ENCODE measurements at regions not wholly inside any gene's neighbourhood (a gene's known extent, or its start where the extent isn't known, plus 50 kb on each side); places are given as distances from the start of the nearest gene placed in this dataset.
"Not testable (repeated sequence)": the region's sequence is repeated elsewhere in the genome, so short reads cannot be mapped to it uniquely, and the experiment has no call there.

DNA sequence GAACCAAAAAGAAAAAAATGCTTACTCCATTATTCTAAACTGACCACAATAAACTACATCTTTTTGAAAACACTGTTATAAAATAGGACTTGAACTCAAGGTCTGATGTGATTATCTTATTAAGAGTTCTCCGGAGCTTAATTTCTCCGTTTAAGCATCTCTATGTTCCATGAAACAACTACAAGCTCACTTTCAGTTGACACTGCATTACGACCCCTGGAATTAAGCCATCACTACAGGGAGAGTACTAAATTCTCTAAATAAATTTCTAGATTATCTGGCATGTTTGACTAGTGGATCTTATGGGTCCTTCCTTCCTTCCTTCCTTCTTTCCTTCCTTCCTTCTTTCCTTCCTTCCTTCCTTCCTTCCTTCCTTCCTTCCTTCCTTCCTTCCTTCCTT is 249.0 kb downstream of the IKZF2 start:
- Histone ChIP-seq H3K9me3 (ENCODE audit: control insufficient read depth, insufficient read depth, low read length) (no peaks in the 10 kb centered on the region), H3K4me3 (ENCODE audit: low read length) (no peak overlapping the region), H3K27me3 (ENCODE audit: control insufficient read depth, insufficient read depth, low read length) (no peaks in the 10 kb centered on the region), H3K36me3 (ENCODE audit: control insufficient read depth, insufficient read depth, low read length) (no peaks in the 10 kb centered on the region), H3K4me1 (ENCODE audit: control insufficient read depth, insufficient read depth, low read length) (no peaks in the 10 kb centered on the region), H3K27ac (ENCODE audit: low read length) (no peak overlapping the region)
- no peak for DNase-seq (ENCODE audit: low read depth, low spot score)
- WGBS (ENCODE audit: insufficient coverage, insufficient read length): no CpG with 5 or more reads among the region's 3 CpGs

DNA sequence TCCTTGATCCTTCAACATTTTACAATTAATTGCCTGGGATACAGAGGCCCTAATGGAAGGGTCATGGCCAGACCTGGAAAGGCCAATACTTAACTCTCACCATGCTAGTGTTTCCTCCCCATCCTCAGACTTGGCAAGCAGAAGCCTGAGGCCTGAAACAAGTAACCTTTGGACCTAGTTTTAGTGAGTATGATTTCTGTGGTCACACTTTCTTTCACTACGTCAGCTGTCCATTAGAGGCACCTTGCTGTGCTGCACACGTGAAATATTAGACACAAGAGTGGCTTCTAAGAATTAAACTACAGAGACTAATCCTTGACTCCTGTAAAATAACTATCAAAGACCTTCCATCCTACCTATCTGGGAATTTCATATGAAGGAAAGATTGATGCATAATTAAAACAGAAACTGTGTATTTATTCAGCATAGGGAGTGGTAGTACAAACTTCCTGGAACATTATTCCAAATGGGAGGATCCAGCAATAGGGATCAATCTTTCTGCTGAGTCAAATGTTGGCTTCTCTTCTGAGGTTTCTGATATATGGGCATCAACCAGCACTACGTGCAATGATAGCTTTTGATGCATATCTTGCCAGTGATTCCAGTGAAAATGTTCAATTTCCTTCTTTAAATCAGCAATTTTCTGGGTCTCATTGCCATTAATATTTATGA is 249.7 kb downstream of the IKZF2 start:
- no peak for DNase-seq (ENCODE audit: low read depth, low spot score)

DNA sequence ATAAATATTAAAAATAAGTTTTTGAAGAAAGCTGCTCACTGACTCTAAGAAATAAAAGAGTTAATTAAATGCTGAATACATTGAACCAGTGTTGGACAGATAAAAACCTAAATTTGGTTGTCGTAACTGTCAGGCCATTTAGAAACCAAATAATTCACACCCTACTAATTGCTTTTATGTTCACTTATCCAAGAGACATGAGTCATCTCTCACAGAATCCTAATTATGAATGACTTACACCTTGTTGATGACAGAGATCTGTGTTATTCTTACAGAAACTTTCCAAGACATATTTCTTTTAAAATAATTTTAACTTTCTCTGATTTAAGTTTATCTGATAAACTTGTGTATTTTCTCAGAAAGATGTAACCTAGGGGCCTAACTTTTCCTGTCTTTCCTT is 250.7 kb downstream of the IKZF2 start:
- H3K4me3 ChIP-seq (ENCODE audit: low read length): no peak overlapping the region
- H3K9me3 ChIP-seq (ENCODE audit: control insufficient read depth, insufficient read depth, low read length): no peaks in the 10 kb centered on the region
- H3K27me3 ChIP-seq (ENCODE audit: control insufficient read depth, insufficient read depth, low read length): no peaks in the 10 kb centered on the region
- H3K4me1 ChIP-seq (ENCODE audit: control insufficient read depth, insufficient read depth, low read length): no peaks in the 10 kb centered on the region
- H3K36me3 ChIP-seq (ENCODE audit: control insufficient read depth, insufficient read depth, low read length): no peaks in the 10 kb centered on the region
- no CpG with 5 or more reads among the region's 1 CpG for WGBS (ENCODE audit: insufficient coverage, insufficient read length)
- DNase-seq (ENCODE audit: low read depth, low spot score): no peak
- no peak overlapping the region for H3K27ac ChIP-seq (ENCODE audit: low read length)

More for the DNA sequence above, 249.7 kb downstream of the IKZF2 start:
- H3K36me3 ChIP-seq (ENCODE audit: control insufficient read depth, insufficient read depth, low read length): no peaks in the 10 kb centered on the region
- no peak overlapping the region for H3K27ac ChIP-seq (ENCODE audit: low read length)
- no peaks in the 10 kb centered on the region for H3K27me3 ChIP-seq (ENCODE audit: control insufficient read depth, insufficient read depth, low read length)
- H3K4me1 ChIP-seq (ENCODE audit: control insufficient read depth, insufficient read depth, low read length): no peaks in the 10 kb centered on the region
- H3K4me3 ChIP-seq (ENCODE audit: low read length): no peak overlapping the region
- no CpG with 5 or more reads among the region's 3 CpGs for WGBS (ENCODE audit: insufficient coverage, insufficient read length)
- no peaks in the 10 kb centered on the region for H3K9me3 ChIP-seq (ENCODE audit: control insufficient read depth, insufficient read depth, low read length)

DNA sequence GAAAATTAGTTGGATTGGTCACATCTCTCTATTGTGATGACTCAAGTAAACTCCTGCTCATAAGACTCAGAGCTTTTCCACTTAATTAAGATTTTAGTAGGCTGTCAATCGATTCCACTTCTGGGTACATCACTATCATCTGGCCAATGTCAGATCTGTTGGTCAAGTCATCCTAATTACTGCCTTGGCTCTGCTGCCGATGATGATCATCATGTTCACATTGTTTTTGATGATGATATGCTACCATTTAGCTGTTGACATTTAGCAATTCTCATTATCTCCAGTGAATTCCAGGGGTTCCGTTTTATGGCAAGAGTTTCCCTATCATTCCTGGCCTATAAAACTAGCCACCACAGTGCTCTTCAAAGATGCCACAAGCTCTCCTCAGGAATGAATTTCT is 253.4 kb downstream of the IKZF2 start:
- WGBS (ENCODE audit: insufficient coverage, insufficient read length): no CpG with 5 or more reads among the region's 3 CpGs

DNA sequence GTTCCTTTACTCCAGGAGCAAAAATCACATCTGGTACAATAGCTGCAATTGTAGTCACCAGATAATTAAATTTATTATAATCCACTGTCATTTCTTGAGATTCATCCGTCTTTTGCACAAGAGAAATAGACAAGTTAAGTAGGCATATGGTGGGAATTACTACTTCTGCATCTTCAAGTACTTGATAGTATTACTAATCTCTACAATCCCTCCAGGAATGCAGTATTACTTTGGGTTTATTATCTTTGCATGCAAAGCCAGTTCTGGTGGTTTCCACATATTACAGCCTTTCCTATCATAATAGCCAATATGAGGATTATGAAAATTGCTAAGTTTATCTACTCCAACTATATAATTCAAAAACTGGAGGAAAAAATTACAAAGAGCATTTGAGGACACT is 254.1 kb downstream of the IKZF2 start:
- no peak for DNase-seq (ENCODE audit: low read depth, low spot score)
- no peaks in the 10 kb centered on the region for H3K4me1 ChIP-seq (ENCODE audit: control insufficient read depth, insufficient read depth, low read length)

More for the DNA sequence above, 253.4 kb downstream of the IKZF2 start:
- no peak for DNase-seq (ENCODE audit: low read depth, low spot score)
- Histone ChIP-seq H3K27ac (ENCODE audit: low read length) (no peak overlapping the region), H3K4me3 (ENCODE audit: low read length) (no peak overlapping the region), H3K4me1 (ENCODE audit: control insufficient read depth, insufficient read depth, low read length) (no peaks in the 10 kb centered on the region), H3K27me3 (ENCODE audit: control insufficient read depth, insufficient read depth, low read length) (no peaks in the 10 kb centered on the region), H3K9me3 (ENCODE audit: control insufficient read depth, insufficient read depth, low read length) (no peaks in the 10 kb centered on the region), H3K36me3 (ENCODE audit: control insufficient read depth, insufficient read depth, low read length) (no peaks in the 10 kb centered on the region)

DNA sequence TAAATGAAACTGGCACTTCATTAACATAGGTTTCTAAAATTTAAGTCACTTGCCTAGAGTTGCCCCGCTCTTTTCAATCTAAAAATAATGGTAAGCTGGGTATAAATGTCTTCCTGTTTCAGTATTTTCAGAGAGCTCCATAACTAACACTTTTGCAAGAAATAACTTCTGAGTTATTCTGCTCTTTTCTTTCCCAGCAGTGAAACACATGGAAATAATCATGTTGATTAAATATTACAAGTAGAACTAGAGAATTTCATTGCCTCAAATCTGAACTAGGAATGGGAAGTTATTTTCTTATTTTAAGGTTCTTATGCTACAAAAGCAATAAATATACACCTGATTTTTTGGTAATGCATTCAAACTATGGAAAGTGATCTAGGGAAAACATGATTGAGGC is 257.4 kb downstream of the IKZF2 start:
- Histone ChIP-seq H3K27me3 (ENCODE audit: control insufficient read depth, insufficient read depth, low read length) (no peaks in the 10 kb centered on the region), H3K36me3 (ENCODE audit: control insufficient read depth, insufficient read depth, low read length) (no peaks in the 10 kb centered on the region), H3K4me1 (ENCODE audit: control insufficient read depth, insufficient read depth, low read length) (no peaks in the 10 kb centered on the region), H3K27ac (ENCODE audit: low read length) (no peak overlapping the region), H3K9me3 (ENCODE audit: control insufficient read depth, insufficient read depth, low read length) (no peaks in the 10 kb centered on the region), H3K4me3 (ENCODE audit: low read length) (no peak overlapping the region)
- WGBS (ENCODE audit: insufficient coverage, insufficient read length): no CpG with 5 or more reads among the region's 1 CpG
- DNase-seq (ENCODE audit: low read depth, low spot score): no peak

More for the DNA sequence above, 254.1 kb downstream of the IKZF2 start:
- Histone ChIP-seq H3K27me3 (ENCODE audit: control insufficient read depth, insufficient read depth, low read length) (no peaks in the 10 kb centered on the region), H3K36me3 (ENCODE audit: control insufficient read depth, insufficient read depth, low read length) (no peaks in the 10 kb centered on the region), H3K27ac (ENCODE audit: low read length) (no peak overlapping the region), H3K4me3 (ENCODE audit: low read length) (no peak overlapping the region), H3K9me3 (ENCODE audit: control insufficient read depth, insufficient read depth, low read length) (no peaks in the 10 kb centered on the region)
- no CpG with 5 or more reads among the region's 1 CpG for WGBS (ENCODE audit: insufficient coverage, insufficient read length)

DNA sequence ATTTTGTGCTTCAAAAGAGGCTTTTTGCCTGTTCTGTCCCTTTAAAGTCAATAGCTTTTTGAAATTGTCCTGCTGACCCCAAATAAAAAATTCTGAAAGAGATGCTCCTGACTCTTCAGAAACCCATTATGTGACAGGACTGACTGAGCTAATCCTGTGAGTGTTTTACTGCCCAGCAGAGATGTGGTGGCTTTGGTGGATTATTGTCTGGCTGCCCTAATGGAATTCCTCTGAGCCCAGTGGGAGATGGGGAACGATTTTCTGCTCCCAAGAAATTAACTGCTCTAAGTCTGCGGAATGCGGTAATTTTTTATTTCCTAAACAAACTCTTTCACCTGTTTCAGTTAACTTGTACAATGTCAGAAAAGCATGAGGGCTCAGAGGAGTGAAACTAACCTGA is 258.2 kb downstream of the IKZF2 start:
- no peak overlapping the region for H3K27ac ChIP-seq (ENCODE audit: low read length)
- DNase-seq (ENCODE audit: low read depth, low spot score): no peak
- H3K4me1 ChIP-seq (ENCODE audit: control insufficient read depth, insufficient read depth, low read length): no peaks in the 10 kb centered on the region
- H3K27me3 ChIP-seq (ENCODE audit: control insufficient read depth, insufficient read depth, low read length): no peaks in the 10 kb centered on the region
- no peak overlapping the region for H3K4me3 ChIP-seq (ENCODE audit: low read length)
- no peaks in the 10 kb centered on the region for H3K36me3 ChIP-seq (ENCODE audit: control insufficient read depth, insufficient read depth, low read length)
- WGBS (ENCODE audit: insufficient coverage, insufficient read length): no CpG with 5 or more reads among the region's 3 CpGs
- H3K9me3 ChIP-seq (ENCODE audit: control insufficient read depth, insufficient read depth, low read length): no peaks in the 10 kb centered on the region

DNA sequence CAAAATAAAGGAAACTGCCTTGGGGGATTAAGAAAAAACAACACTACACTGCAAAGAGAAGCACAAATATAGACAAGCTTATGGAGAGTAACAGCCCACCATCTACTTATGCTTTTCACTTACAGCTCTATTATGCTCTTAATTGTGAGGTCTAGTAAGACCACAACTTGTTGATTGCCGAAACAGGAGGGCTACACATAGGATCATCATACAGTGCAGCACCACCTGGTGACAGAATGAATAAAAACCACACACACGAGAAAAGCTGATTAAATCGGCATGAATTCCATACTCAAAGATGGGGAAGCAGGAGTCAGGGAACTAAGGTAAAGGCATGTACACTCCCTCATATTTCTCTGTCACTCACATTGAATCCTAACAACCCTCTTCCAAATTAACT is 259.2 kb downstream of the IKZF2 start:
- WGBS (ENCODE audit: insufficient coverage, insufficient read length): no CpG with 5 or more reads among the region's 3 CpGs
- no peaks in the 10 kb centered on the region for H3K27me3 ChIP-seq (ENCODE audit: control insufficient read depth, insufficient read depth, low read length)
- DNase-seq (ENCODE audit: low read depth, low spot score): peak; percentile 2
- no peak overlapping the region for H3K27ac ChIP-seq (ENCODE audit: low read length)
- no peaks in the 10 kb centered on the region for H3K4me1 ChIP-seq (ENCODE audit: control insufficient read depth, insufficient read depth, low read length)
- no peak overlapping the region for H3K4me3 ChIP-seq (ENCODE audit: low read length)
- H3K9me3 ChIP-seq (ENCODE audit: control insufficient read depth, insufficient read depth, low read length): no peaks in the 10 kb centered on the region
- no peaks in the 10 kb centered on the region for H3K36me3 ChIP-seq (ENCODE audit: control insufficient read depth, insufficient read depth, low read length)

DNA sequence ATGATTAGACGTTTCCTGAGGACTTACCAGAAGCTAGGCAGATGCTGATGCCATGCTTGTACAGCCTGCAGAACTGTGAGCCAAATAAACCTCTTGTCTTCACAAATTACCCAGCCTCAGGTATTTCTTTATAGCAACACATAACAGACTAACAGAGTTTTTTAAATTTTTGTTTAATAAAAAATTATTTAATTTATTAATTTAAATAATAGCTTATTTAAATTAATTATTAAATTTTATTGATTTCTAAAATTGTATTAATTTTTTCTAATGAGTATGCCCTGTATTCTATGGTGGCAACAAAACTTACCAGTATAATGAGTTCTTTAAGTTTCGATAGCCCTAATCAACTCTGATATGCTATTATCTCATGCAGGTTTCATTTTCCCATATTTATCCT is 259.8 kb downstream of the IKZF2 start:
- H3K27me3 ChIP-seq (ENCODE audit: control insufficient read depth, insufficient read depth, low read length): no peaks in the 10 kb centered on the region
- no peaks in the 10 kb centered on the region for H3K9me3 ChIP-seq (ENCODE audit: control insufficient read depth, insufficient read depth, low read length)
- DNase-seq (ENCODE audit: low read depth, low spot score): no peak
- no peak overlapping the region for H3K27ac ChIP-seq (ENCODE audit: low read length)
- no peaks in the 10 kb centered on the region for H3K4me1 ChIP-seq (ENCODE audit: control insufficient read depth, insufficient read depth, low read length)
- H3K36me3 ChIP-seq (ENCODE audit: control insufficient read depth, insufficient read depth, low read length): no peaks in the 10 kb centered on the region
- no peak overlapping the region for H3K4me3 ChIP-seq (ENCODE audit: low read length)
- no CpG with 5 or more reads among the region's 2 CpGs for WGBS (ENCODE audit: insufficient coverage, insufficient read length)

DNA sequence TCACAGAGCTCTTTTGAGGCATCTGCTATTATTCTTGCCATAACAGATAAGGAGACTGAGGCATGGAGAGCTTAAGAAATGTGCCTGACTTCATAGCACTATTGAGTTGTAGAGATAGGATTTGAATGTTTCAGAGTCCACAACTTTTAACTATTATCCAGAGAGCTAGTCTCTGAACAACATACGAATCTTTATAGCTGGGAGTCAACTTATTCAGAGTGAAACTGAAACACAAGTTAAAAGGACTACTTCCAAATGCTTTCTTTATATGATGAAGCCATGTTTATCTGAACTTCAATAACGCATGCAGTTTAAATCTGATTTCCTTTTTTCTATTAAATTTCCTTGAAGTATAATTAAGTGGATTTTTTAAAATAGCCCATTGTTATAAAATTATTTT is 268.8 kb downstream of the IKZF2 start:
- H3K9me3 ChIP-seq (ENCODE audit: control insufficient read depth, insufficient read depth, low read length): no peaks in the 10 kb centered on the region
- WGBS (ENCODE audit: insufficient coverage, insufficient read length): no CpG with 5 or more reads among the region's 2 CpGs
- no peak overlapping the region for H3K27ac ChIP-seq (ENCODE audit: low read length)

DNA sequence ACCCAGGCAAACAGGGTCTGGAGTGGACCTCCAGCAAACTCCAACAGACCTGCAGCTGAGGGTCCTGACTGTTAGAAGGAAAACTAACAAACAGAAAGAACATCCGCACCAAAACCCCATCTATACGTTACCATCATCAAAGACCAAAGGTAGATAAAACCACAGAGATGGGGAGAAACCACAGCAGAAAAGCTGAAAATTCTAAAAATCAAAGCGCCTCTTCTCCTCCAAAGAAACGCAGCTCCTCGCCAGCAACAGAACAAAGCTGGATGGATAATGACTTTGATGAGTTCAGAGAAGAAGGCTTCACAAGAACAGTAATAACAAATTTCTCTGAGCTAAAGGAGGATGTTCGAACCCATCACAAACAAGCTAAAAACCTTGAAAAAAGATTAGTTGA is 274.9 kb downstream of the IKZF2 start:
- H3K4me1 ChIP-seq (ENCODE audit: control insufficient read depth, insufficient read depth, low read length); H3K27ac ChIP-seq (ENCODE audit: low read length); H3K36me3 ChIP-seq (ENCODE audit: control insufficient read depth, insufficient read depth, low read length); H3K27me3 ChIP-seq (ENCODE audit: control insufficient read depth, insufficient read depth, low read length); H3K4me3 ChIP-seq (ENCODE audit: low read length); DNase-seq (ENCODE audit: low read depth, low spot score); H3K9me3 ChIP-seq (ENCODE audit: control insufficient read depth, insufficient read depth, low read length): not testable (repeated sequence)
- no CpG with 5 or more reads among the region's 6 CpGs for WGBS (ENCODE audit: insufficient coverage, insufficient read length)

More for the DNA sequence above, 268.8 kb downstream of the IKZF2 start:
- no peak overlapping the region for H3K4me3 ChIP-seq (ENCODE audit: low read length)
- H3K4me1 ChIP-seq (ENCODE audit: control insufficient read depth, insufficient read depth, low read length): no peaks in the 10 kb centered on the region
- H3K36me3 ChIP-seq (ENCODE audit: control insufficient read depth, insufficient read depth, low read length): no peaks in the 10 kb centered on the region
- no peak for DNase-seq (ENCODE audit: low read depth, low spot score)
- H3K27me3 ChIP-seq (ENCODE audit: control insufficient read depth, insufficient read depth, low read length): no peaks in the 10 kb centered on the region

Data from iPS DF 6.9 (cell line).